GM21723 (cell line): ENCODE measurements at regions not wholly inside any gene's neighbourhood (a gene's known extent, or its start where the extent isn't known, plus 50 kb on each side); places are given as distances from the start of the nearest gene placed in this dataset.

Source experiments
- ATAC-seq: cut with Tn5 transposase; IDR thresholded peaks from one replicate; pipeline ENCODE4 v1.9.1; 2021; ENCODE audit warnings: mild to moderate bottlenecking, moderate library complexity; ENCODE audit not compliant: unreplicated experiment

DNA sequence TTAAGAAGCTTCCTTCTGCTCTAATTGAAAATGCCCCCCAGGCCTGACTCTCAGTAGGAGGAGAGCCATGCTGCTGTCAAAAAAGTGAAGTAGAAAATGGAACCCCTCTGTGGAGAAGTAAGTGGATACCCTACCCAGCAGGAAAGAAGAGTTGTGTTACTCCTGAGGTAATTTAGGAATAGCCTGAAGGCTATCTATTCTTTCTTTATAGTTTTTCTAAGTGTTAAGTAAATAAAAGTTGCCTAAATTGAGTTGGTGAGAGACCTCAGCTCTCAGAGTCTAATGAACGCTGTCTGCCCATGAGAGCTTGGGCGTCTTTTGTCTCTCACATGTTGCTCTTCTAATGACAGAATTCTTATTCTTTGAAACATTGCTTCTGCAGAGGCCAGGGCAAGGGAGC is 116.2 kb downstream of the NSUN3 start:
- no peak for ATAC-seq

DNA sequence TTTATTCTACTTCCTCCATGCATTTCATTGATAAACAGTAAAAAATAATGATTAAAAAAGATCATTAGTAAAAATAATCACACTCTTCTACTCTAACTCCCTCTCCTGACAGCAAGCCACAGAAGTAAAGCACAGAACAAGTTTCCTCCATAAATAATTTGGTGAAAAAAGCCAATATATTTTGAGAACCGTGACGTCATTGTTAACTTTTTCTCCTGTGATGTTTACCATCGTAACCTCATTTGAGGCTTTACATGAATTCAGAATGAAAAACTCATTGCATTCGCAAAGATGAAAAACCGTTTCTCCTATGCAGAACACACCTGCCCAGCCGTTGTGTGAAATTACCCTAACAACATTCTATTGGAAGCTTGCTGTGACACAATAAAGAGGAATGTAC is 120.7 kb downstream of the NSUN3 start:
- no peak for ATAC-seq

DNA sequence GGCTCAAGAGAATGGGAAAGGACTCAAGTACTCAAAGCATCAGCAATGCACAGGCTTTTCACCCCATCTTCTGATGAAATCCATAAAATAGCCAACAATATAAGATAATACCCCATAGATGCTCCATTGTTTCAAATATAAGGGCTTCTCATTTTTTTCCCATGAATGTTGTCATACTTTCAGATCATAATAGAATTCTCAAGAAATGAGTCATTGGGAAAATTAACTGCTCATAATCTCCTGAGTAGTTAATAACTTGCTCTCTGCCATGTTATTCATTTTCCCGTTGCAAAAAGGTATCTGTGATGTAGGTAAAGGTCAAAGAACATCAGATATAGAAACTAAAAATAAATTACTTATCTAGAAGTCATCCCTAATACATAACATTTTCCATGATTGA is 121.9 kb downstream of the NSUN3 start:
- ATAC-seq: no peak

DNA sequence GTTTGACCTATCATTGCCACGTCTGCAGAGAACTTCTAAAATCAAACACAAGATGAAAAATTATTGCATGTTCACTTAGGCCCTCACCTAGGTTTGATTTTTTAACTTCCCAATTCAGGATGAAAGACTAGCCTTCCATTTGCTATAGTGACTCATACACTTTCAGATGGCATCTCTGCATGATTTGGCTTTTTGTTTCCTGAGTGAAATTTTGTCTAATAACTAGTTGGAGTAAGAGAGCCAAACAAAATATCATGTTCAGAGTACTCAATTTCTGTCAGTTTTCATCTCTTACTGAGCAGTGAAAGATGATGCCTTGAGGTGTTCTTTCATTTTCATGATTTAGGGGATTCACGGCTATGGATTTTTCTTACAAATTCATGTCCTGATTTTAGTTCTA is 122.9 kb downstream of the NSUN3 start:
- no peak for ATAC-seq

- no peak for ATAC-seq
These were observed 124.8 kb downstream of the NSUN3 start for GRCh38 chr3:94187697-94188096.

DNA sequence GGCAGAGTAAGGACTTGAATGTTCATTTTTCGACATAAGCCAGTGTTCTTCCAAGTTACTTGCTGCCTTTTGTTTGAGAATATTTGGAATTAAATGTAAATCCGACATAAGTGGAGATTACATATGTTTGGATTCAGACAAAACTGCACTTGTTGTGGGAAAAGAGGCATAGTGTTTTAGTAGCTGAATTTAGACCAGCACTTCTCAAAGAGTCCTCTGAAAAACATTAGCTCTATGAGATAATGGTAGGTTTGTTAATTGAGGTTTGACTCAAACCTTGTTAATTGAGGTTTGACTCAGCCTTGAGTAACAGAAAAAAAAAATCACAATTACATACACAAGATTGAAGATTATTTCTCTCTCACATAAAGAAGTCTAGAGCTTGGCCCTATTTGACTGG is 132.5 kb downstream of the NSUN3 start:
- no peak for ATAC-seq

DNA sequence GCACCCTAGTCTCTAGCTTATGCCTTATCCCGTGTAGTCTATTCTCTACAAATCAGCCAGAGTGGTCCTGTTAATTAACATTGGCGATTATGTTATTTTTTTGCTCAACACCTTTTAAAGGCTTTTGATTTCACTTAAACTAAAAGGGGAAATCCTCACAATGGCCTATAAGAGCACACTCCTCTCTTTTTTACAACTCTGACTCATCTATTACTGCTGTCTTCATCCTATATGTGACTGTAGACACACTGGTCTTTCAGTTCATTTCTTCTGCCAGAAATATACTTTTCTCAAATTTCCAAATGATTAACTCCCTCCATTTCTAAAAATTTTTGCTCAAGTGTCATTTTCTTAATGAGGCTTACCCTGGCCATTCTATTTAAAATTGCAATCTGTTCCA is 143.4 kb downstream of the NSUN3 start:
- ATAC-seq: no peak

DNA sequence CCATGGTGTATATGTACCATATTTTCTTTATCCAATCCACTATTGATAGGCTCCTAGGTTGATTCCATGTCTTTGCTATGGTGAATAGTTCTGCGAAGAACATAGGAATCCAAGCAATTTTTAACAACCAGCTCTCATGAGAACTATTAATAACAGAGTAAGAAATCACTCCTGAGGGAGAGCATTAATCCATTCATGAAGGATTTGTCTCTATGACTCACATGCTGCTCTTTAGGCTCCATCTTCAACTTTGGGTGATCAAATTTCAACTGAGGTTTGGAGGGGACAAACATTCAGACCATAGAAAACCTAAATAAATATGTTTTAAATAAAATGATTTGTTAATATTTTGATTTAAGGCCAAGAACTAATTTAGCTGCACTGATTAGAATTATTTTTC is 147.4 kb downstream of the NSUN3 start:
- ATAC-seq: no peak

- no peak for ATAC-seq
These were observed 154.5 kb downstream of the NSUN3 start for GRCh38 chr3:94217406-94217805.

- ATAC-seq: no peak
These were observed 157.6 kb downstream of the NSUN3 start for GRCh38 chr3:94220426-94220825.

DNA sequence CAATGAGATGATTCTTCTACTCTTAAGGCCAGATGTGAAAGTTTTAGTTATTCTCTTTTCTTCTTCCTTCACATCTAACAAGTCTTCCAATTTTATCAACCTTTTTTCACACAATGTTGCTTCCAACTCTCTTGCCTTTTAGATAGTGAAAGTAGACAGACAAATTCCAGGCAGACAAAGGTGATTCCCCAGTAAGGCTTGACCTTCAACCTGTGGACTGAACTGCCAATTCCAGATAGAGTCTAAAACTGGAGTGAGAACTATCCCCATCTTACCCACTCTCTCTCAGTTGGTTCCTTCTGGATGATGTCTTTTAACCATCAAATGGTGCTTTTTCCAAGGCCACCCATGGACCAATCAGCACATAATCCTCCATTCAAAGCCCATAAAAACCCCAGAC is 159.0 kb downstream of the NSUN3 start:
- ATAC-seq: no peak

DNA sequence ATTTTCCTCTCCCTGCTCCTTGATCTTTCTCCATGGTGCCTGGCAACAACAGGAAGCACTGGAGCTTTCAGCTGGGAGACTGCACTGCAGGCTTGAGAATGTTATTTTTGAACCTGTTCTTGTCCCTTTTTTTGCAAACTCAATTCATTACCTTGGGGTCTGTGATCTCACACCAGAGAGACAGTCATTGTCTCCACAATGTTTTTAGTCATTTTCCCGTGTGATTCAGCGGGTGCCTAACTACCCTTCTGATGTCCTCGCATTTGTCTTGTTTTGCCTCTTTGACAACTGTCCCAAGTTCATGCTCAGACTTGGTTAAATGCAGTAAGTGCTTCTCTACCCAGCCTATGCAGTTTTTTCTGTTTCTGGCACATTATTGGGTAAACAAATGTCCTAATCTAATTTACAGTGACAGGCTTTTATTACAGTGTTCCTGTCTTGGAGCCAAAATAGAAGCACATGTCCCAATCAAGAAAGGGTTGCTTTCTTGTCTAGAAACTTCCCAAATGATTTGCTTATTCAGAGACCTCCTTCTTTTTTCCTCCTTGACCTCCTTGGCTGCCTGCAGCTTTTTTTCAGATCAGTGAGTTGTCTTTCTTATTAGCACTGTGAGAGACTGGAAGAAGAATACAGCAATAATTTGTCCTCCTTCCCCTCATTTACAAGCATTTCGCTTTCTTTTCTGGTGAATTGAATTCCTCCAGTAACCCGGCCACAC is 162.4 kb downstream of the NSUN3 start:
- ATAC-seq: no peak

DNA sequence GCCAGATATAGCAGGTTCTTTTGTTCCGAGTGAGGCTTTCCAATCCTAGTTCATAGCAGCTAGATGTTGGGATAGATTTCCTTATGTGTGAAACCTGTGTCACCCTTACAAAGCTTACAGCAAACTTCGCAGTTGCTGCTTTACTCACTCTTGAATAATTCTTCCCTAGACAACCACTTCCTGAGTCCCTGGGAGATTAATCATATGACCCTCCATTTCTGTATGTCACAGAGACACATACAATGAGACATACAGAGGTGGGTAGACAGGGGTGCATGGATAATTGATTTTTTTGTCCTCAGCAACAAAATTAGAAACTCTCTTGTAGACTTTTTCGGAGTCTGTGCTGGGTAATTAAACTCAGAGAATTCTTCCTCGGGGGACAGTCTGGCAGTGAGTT is 163.2 kb downstream of the NSUN3 start:
- no peak for ATAC-seq

- no peak for ATAC-seq
These were observed 170.1 kb downstream of the NSUN3 start for GRCh38 chr3:94232921-94233320.

DNA sequence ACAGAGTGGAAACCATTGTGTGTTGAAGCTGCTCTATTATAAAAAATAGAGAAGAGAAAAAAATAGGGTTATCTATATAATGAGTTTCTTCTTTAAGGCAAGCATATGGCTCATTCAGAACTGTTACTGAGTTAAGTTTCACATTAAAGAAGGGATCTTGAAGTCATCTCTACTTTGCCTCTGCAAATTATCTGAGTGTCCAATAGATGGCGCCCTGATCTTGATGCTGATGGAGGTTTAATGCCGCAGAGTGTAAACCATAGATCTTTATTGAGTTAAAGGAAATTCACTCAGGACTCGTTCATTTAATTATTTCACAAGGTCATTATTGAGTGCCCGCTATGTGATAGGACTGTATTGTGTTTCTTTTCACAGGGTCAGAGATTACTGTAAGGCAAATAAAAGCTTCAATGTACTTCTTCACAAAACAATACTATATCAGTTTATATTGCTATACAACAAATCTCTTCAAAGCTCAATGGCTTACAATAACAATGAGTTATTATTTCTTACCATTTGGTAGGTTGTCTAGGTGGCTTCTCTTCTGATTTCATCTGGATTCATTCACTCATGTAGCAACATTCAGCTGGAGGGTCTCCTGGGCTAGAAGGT is 171.4 kb downstream of the NSUN3 start:
- peak; percentile 75 for ATAC-seq

- no peak for ATAC-seq
These were observed 179.1 kb downstream of the NSUN3 start for GRCh38 chr3:94241986-94242385.

GRCh38 chr3:94246171-94246570 is 183.3 kb downstream of the NSUN3 start:
- ATAC-seq: no peak

DNA sequence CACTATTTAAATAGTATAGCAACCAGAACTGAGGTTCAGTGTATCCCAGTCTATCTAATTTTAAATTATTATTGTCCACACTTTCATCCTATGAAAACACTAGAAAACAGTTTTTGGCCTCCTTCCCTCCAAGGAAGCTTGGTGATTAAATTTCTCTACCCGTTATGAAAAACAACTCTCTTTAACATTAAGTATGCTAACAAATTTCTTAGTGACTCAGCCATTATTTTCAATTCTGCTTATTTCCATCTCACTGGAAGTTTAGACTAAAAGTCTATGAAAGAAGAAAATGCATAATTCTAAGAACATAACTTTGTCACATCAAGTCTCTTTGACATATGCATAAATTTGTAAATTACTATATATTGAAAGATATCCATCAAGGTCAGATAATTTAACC is 185.2 kb downstream of the NSUN3 start:
- no peak for ATAC-seq

DNA sequence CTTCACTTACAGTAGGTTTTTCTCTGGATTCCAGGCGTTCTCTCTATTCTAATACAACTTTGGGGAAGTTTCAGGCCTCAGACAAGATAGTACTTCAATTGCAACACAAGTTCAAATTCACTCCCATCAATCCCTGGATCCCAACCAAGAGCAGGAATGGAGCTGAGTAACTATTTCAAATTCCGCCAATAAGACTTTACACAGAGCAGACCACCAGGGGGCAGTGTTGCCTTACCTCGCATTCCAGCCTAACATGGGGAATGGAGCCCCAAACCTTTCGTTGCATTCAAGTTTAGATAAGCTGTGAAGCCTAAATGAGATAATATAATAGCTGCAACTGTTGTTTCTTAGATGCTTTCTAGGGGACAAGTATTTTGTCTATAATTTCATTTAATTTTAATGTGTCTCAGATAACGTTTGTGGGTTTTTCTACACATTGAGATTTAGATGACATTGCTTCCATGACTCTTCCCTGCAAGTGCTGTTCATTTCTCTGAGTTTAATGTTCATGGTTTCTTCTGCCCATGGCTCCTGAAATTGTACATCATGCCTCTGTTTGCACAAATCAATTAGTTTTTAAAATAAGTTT is 186.7 kb downstream of the NSUN3 start:
- ATAC-seq: peak; percentile 79

- ATAC-seq: no peak
These were observed 188.7 kb downstream of the NSUN3 start for GRCh38 chr3:94251566-94251965.

DNA sequence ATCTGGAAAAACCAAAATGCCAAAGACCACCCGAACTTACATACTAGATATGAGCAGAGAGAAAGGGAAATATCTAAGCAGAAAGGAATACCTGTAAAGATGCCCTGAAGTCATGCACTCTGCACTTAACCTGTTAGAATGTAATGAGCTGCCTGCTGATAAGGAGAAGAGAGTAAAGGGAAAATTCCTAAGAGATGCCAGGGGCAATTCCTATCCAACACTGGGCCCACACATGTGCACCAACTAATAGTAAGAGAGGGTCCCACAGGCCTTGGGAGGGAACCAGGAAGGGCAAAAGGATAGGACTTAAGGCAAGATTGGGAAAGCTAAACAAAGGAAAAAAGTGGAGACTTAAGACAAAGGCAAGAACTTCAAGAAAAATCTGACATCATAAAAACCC is 189.5 kb downstream of the NSUN3 start:
- no peak for ATAC-seq
